Transverse colon (tissue), 4 donors: ENCODE measurements at regions not wholly inside any gene's neighbourhood (a gene's known extent, or its start where the extent isn't known, plus 50 kb on each side); places are given as distances from the start of the nearest gene placed in this dataset.

Experiments
- DNase-seq: peaks from one replicate; pipeline ENCODE4 v3.0.0-alpha.2; 2019
- H3K27ac ChIP-seq, 4 donors: fragments of 200-600 bp; sonication (generic); 2 replicates each; pipeline ENCODE4 v1.5.1; 2016 to 2018; ENCODE audit warnings: inconsistent platforms in 4 of 4
- H3K27me3 ChIP-seq: fragments of 200-600 bp; sonication (generic); 2 replicates; pipeline ENCODE4 v1.5.1; 2017; ENCODE audit warnings: inconsistent platforms
- H3K36me3 ChIP-seq, 4 donors: fragments of 200-600 bp; sonication (generic); 2 replicates each; pipeline ENCODE4 v1.5.1; 2017 to 2019; ENCODE audit warnings: inconsistent platforms in 4 of 4
- H3K4me1 ChIP-seq, 4 donors: fragments of 200-600 bp; sonication (generic); 2 replicates each; pipeline ENCODE4 v1.5.1; 2017 to 2020; ENCODE audit warnings: inconsistent platforms in 4 of 4
- H3K4me3 ChIP-seq, 4 donors: fragments of 200-600 bp; sonication (generic); 1 replicate in 1 of 4; 2 replicates in 3 of 4; pipeline versions ENCODE4 v1.5.1 to v1.6.1; 2017 to 2019; ENCODE audit warnings: inconsistent platforms in 4 of 4
- H3K9me3 ChIP-seq, 2 donors: fragments of 200-600 bp; sonication (generic); 2 replicates each; pipeline ENCODE4 v1.5.1; 2017 to 2019; ENCODE audit warnings: inconsistent platforms in 2 of 2
- CTCF ChIP-seq, 5 experiments: fragments of 200-600 bp in 3 of 5; fragments of 450-650 bp in 2 of 5; sonication (generic) in 3 of 5; IDR thresholded peaks; 1 replicate in 2 of 5; 2 replicates in 3 of 5; pipeline ENCODE4 v1.5.1; 2016 to 2017; ENCODE audit warnings: antibody characterized with exemption in 5 of 5, inconsistent platforms in 3 of 5, mild to moderate bottlenecking in 2 of 5, moderate library complexity in 1 of 5
- EP300 ChIP-seq: sonication (generic); formaldehyde crosslinking; IDR thresholded peaks from one replicate; pipeline ENCODE4 v1.6.1; 2017; ENCODE audit warnings: antibody characterized with exemption, low read depth
- POLR2A ChIP-seq: fragments of 450-650 bp; IDR thresholded peaks from one replicate; pipeline ENCODE4 v1.6.1; 2016; ENCODE audit warnings: antibody characterized with exemption, mild to moderate bottlenecking, moderate library complexity
- POLR2AphosphoS5 ChIP-seq, 3 donors: sonication (generic); formaldehyde crosslinking; IDR thresholded peaks; one replicate each; pipeline ENCODE4 v1.6.1; 2016; ENCODE audit warnings: antibody characterized with exemption in 3 of 3
- WGBS, 2 donors: methylation state at CpG; one replicate each; pipeline ENCODE4 v1.1.5; 2018; ENCODE audit warnings: low coverage in 1 of 2; 5-methylcytosine and 5-hydroxymethylcytosine counted together
- in situ Hi-C, 4 donors: fragments of 200-750 bp; cut with MboI; loops; one replicate each; pipeline versions ENCODE4 v1.15.0 to v1.15.1; 2017; ENCODE audit warnings: low sequenced_read_pairs in 3 of 4, low pct_ligation_motif_present in 1 of 4, low pct_unique_long_range_greater_than_20kb in 1 of 4
- intact Hi-C: fragments of 100-400 bp; cut with DNase I; formaldehyde crosslinking; loops from one replicate; pipeline ENCODE4 v1.15.1; 2023; ENCODE audit warnings: low total_unique reads

DNA sequence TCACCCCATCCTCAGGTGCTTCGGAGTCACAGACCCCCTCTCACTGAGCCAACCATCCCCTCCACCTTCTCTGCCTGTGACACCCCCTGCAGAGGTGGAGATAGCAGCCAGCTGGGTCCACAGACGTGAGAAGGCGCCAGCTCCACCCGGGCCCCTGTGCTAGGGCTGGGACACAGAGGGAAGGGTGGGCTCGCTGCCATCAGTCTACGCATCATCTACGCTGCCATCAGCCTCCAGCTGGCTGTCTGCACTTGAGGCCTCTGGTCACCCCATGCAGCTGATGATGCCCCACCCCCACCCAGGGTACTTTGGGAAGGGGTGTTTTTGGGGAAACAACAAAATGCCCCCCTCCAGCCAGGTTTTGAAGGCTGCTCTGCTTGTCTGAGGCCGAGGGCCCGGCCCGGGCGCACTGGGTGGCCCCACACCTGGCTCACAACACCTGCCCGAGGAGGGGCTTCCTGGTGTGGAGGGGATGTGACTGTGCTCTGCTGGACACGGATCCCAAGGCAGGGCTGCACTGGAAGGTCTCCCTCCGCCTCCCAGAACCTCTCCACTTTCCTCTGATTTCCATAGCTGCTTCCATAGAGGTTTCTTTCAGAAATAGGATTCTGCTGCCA is 163.4 kb upstream of the IQSEC1 start:
- WGBS, 2 donors, result 88% methylated on average over 14 of the region's 14 CpGs; no CpG with 5 or more reads in 1 of the 2 donors
- intact Hi-C loops (no loop called here), in situ Hi-C loops (no loop called here)
- Histone ChIP-seq H3K27me3 (peaks cover 21% of the 10 kb centered on the region), H3K36me3 (no peaks in the 10 kb centered on the region), H3K9me3 (no peaks in the 10 kb centered on the region), H3K4me1 (no peaks in the 10 kb centered on the region), H3K27ac (no peak overlapping the region), H3K4me3 (no peak overlapping the region)
- TF ChIP-seq POLR2A, result no peak
- TF ChIP-seq EP300, result no peak
- TF ChIP-seq CTCF (IDR thresholded peaks at IDR 0.05), result no peak
- no peak for TF ChIP-seq POLR2AphosphoS5 (IDR thresholded peaks at IDR 0.05)
- no peak for DNase-seq

DNA sequence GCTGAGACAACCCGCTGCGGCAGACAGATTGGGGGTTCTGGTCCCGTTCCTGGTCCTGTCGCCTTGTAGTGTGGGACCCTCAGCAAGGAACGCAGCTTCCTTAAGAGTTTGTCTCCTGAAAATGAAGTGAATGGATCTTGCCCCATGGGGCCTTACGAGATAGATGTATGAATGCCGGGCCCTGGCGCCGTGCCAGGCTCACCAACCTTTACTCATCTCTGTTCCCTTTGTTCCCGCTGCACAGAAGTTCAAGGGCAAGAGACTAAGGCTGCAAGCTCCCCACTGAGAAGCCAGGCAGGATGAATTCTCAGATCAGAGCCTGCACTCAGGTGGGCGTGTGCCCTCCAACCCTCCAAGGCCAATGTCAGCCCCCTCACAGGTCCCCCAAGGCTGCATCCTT is 162.7 kb upstream of the IQSEC1 start:
- 65% methylated on average over 11 of the region's 11 CpGs; no CpG with 5 or more reads in 1 of the 2 donors for WGBS, 2 donors
- Histone ChIP-seq H3K27me3 (peaks cover 21% of the 10 kb centered on the region), H3K36me3 (no peaks in the 10 kb centered on the region), H3K27ac (no peak overlapping the region), H3K4me3 (no peak overlapping the region), H3K9me3 (no peaks in the 10 kb centered on the region), H3K4me1 (no peaks in the 10 kb centered on the region)
- in situ Hi-C loops, result no loop called here
- TF ChIP-seq POLR2AphosphoS5 (IDR thresholded peaks at IDR 0.05), result no peak
- TF ChIP-seq POLR2A, result no peak
- no peak for TF ChIP-seq CTCF (IDR thresholded peaks at IDR 0.05)
- no peak for TF ChIP-seq EP300
- no peak for DNase-seq
- intact Hi-C loops, result no loop called here

- TF ChIP-seq POLR2AphosphoS5 (IDR thresholded peaks at IDR 0.05) (no peak), EP300 (no peak), POLR2A (no peak), CTCF (IDR thresholded peaks at IDR 0.05) (no peak)
- Histone ChIP-seq H3K9me3 (no peaks in the 10 kb centered on the region), H3K4me3 (no peak overlapping the region), H3K27me3 (peaks cover 26% of the 10 kb centered on the region), H3K4me1 (no peaks in the 10 kb centered on the region), H3K36me3 (no peaks in the 10 kb centered on the region), H3K27ac (no peak overlapping the region)
- in situ Hi-C loops (no loop called here), intact Hi-C loops (no loop called here)
- DNase-seq, result no peak
- WGBS, 2 donors, result 0 to 8% methylated on average over 1 to 5 of the region's 5 CpGs
Observed at GRCh38 chr3:13235079-13235478, 161.8 kb upstream of the IQSEC1 start.

- WGBS, 2 donors, result 18 to 23% methylated on average over 3 to 9 of the region's 9 CpGs
- intact Hi-C loops (no loop called here), in situ Hi-C loops (no loop called here)
- no peak for DNase-seq
- TF ChIP-seq EP300, result no peak
- TF ChIP-seq POLR2AphosphoS5 (IDR thresholded peaks at IDR 0.05), result no peak
- no peak for TF ChIP-seq POLR2A
- TF ChIP-seq CTCF (IDR thresholded peaks at IDR 0.05), result no peak
- no peaks in the 10 kb centered on the region for H3K9me3 ChIP-seq
- H3K27me3 ChIP-seq, result peaks cover 26% of the 10 kb centered on the region
- H3K36me3 ChIP-seq, result no peaks in the 10 kb centered on the region
- H3K4me3 ChIP-seq, result no peak overlapping the region
- no peaks in the 10 kb centered on the region for H3K4me1 ChIP-seq
- H3K27ac ChIP-seq, result no peak overlapping the region
Observed at GRCh38 chr3:13234666-13235065, 161.4 kb upstream of the IQSEC1 start.
